ENCODE measurements at regions not wholly inside any gene's neighbourhood (a gene's known extent, or its start where the extent isn't known, plus 50 kb on each side); places are given as distances from the start of the nearest gene placed in this dataset.

GRCh38 chr2:67290451-67291290 lies 106.5 kb upstream of the ETAA1 start:
- Histone ChIP-seq H3K27ac (ENCODE audit: low read depth, low read length) (no peak overlapping the region), H3K36me3 (ENCODE audit: control insufficient read depth, low read length) (no peaks in the 10 kb centered on the region), H3F3A (ENCODE audit: control insufficient read depth, insufficient read depth) (no peaks in the 10 kb centered on the region), H3K27me3 (ENCODE audit: control insufficient read depth, low read length) (0 out of 2 replicates have a peak, but pooled peaks cover 4% of the 10 kb centered on the region), H3K4me3 (ENCODE audit: low read length) (no peak overlapping the region), H3K9me2 (replicated peaks; ENCODE audit: control insufficient read depth, low read length) (no peaks in the 10 kb centered on the region), H3K9me3 (ENCODE audit: control insufficient read depth, insufficient read depth, low read length) (no peaks in the 10 kb centered on the region), H3K4me1 (ENCODE audit: control insufficient read depth, low read length) (no peaks in the 10 kb centered on the region), H3K79me2 (ENCODE audit: control insufficient read depth, low read length) (no peaks in the 10 kb centered on the region), H4K20me1 (ENCODE audit: control insufficient read depth, insufficient read depth, low read depth, low read length) (no peaks in the 10 kb centered on the region), H3K4me2 (ENCODE audit: low read length) (no peak overlapping the region)
- TF ChIP-seq EZH2phosphoT487 (IDR thresholded peaks at IDR 0.05; ENCODE audit: borderline replicate concordance, low read length) (no peak), CTCF (IDR thresholded peaks at IDR 0.05; ENCODE audit: low read depth, low read length, poor library complexity, severe bottlenecking) (no peak)

DNA sequence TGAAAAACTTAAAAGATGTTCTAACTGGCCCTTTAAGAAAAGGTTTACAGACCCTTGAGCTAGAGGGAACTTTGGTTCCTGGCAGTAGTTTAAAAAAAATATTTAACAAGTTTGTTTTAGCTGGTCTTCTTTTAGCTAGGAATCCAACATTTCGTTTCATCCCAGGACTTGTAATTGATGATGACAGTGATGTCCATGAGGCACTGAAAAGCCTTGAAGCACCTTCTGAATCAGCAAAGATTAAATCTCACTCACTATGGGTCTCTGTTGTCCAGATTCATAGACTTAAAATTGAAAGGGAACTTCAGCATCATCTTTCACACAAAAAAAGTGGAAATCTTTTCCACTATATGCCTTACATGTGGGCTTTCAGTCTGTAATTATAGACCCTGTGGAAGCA lies 102.9 kb upstream of the ETAA1 start:
- Histone ChIP-seq H3K36me3 (ENCODE audit: control insufficient read depth, low read length) (no peaks in the 10 kb centered on the region), H4K20me1 (ENCODE audit: control insufficient read depth, insufficient read depth, low read depth, low read length) (no peaks in the 10 kb centered on the region), H3K4me3 (ENCODE audit: low read length) (no peak overlapping the region), H3K4me2 (ENCODE audit: low read length) (no peak overlapping the region), H3K9me3 (ENCODE audit: control insufficient read depth, insufficient read depth, low read length) (no peaks in the 10 kb centered on the region), H3K79me2 (ENCODE audit: control insufficient read depth, low read length) (no peaks in the 10 kb centered on the region), H3K27ac (ENCODE audit: low read depth, low read length) (no peak overlapping the region), H3F3A (ENCODE audit: control insufficient read depth, insufficient read depth) (no peaks in the 10 kb centered on the region), H3K9me2 (replicated peaks; ENCODE audit: control insufficient read depth, low read length) (no peaks in the 10 kb centered on the region), H3K27me3 (ENCODE audit: control insufficient read depth, low read length) (0 out of 2 replicates have a peak, but pooled peaks cover 4% of the 10 kb centered on the region), H3K4me1 (ENCODE audit: control insufficient read depth, low read length) (no peaks in the 10 kb centered on the region)
- no peak for TF ChIP-seq EZH2phosphoT487 (IDR thresholded peaks at IDR 0.05; ENCODE audit: borderline replicate concordance, low read length)
- TF ChIP-seq CTCF (IDR thresholded peaks at IDR 0.05; ENCODE audit: low read depth, low read length, poor library complexity, severe bottlenecking) = no peak

DNA sequence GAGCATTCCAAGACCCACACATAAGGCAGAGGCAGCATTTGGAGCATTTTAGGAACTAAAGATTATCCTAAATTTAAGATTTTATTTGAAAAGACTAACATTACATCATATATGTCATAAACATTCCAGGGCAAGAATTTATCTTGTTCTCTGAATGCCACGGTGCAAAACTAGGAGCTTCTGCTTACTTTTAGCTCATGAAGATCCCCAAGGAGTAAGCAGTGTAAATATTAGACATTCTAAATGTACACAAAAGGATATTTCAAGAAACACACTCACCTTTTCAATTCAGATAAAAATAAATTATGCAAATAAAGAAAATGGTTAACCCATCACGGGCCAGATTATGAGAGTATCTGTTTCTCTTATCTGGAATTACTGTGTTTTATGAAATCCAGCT lies 101.7 kb upstream of the ETAA1 start:
- no peaks in the 10 kb centered on the region for H3K36me3 ChIP-seq (ENCODE audit: control insufficient read depth, low read length)
- no peaks in the 10 kb centered on the region for H3K9me2 ChIP-seq (replicated peaks; ENCODE audit: control insufficient read depth, low read length)
- no peak overlapping the region for H3K4me2 ChIP-seq (ENCODE audit: low read length)
- H4K20me1 ChIP-seq (ENCODE audit: control insufficient read depth, insufficient read depth, low read depth, low read length) = no peaks in the 10 kb centered on the region
- no peaks in the 10 kb centered on the region for H3K4me1 ChIP-seq (ENCODE audit: control insufficient read depth, low read length)
- TF ChIP-seq CTCF (IDR thresholded peaks at IDR 0.05; ENCODE audit: low read depth, low read length, poor library complexity, severe bottlenecking) (no peak), EZH2phosphoT487 (IDR thresholded peaks at IDR 0.05; ENCODE audit: borderline replicate concordance, low read length) (no peak)
- no peaks in the 10 kb centered on the region for H3F3A ChIP-seq (ENCODE audit: control insufficient read depth, insufficient read depth)
- H3K79me2 ChIP-seq (ENCODE audit: control insufficient read depth, low read length) = no peaks in the 10 kb centered on the region
- H3K4me3 ChIP-seq (ENCODE audit: low read length) = no peak overlapping the region
- no peak overlapping the region for H3K27ac ChIP-seq (ENCODE audit: low read depth, low read length)
- no peaks in the 10 kb centered on the region for H3K9me3 ChIP-seq (ENCODE audit: control insufficient read depth, insufficient read depth, low read length)
- H3K27me3 ChIP-seq (ENCODE audit: control insufficient read depth, low read length) = 0 out of 2 replicates have a peak, but pooled peaks cover 4% of the 10 kb centered on the region
